Stimulated activated CD4-positive, alpha-beta T cell treated with anti-CD3 and anti-CD28 coated beads, Interleukin-4, amount 100 ng/mL, for 1 hour (primary cell): ENCODE measurements at regions not wholly inside any gene's neighbourhood (a gene's known extent, or its start where the extent isn't known, plus 50 kb on each side); places are given as distances from the start of the nearest gene placed in this dataset.
"Not testable (repeated sequence)": the region's sequence is repeated elsewhere in the genome, so short reads cannot be mapped to it uniquely, and the experiment has no call there.

Experiments used
- DNase-seq: peaks from one replicate; pipeline ENCODE4 v3.0.0-alpha.2; 2020

DNA sequence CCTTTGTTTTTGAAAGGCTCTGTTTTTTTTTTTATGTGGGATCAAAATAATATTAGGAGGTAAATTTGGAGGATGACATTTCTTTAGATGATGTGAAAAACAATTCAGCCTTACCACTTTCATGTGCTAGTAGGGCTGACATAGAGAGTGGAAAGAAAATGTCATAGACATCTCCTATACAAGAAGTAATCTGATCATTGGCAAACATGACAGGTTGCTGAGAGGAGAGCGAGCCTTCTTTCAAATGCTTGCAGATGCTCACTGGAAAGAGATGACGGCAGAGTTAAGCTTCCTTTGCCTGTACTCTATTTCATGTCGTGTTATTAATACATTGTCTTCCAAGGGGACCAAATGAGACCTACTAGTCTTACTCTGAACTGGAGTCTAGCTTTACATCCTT is 160.1 kb upstream of the DAP start:
- no peak for DNase-seq

DNA sequence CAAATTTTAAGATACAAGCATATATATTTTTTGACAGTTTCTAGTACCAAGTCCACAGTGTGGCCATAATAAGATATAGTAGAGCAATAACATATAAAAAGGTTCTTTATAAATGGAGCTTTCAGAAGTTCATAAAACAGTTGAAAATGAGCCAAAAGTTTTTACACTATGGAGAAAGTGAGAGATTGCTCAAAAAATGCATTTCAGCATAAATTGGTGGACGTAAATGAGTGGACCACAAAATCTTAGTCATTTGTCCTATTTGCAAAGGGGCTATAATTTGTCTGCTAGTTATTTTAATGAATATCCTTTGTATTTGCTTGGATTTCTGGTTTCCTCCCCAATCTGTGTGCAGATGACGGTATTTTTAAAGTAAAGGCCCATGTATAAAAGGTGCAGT is 159.4 kb upstream of the DAP start:
- DNase-seq, result no peak

DNA sequence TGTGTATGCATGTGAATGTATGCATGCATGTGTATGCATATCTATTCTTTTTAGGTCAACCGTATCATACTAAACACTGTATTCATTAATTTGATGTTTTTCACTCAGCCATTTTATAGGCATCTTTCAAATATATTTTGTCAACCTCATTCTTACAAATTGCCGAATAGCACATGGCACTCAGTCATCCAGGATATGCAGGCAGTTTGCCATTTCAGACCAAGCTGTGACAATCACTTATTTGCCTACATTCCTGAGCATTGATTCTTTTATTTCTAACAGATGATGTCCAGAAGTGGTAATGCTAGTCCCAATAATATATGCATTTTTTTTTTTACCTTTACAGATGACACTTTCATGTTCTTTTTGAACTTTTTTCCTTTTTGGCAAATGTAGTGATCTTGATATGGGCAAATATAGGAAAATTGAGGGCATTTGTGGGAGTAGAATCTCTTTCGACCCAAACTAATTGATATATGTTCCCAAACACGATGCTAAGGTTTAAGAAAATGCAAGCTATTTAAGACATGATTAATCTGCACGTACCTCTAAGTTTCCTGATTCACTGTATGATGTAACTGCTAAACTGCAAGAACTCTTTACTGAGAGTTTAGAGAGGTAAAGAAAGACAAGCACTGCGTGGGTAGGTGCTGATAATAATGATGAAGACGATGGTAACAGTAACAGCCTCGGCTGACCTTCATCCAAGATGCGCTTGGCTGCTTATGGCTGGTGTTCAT is 153.9 kb upstream of the DAP start:
- no peak for DNase-seq

DNA sequence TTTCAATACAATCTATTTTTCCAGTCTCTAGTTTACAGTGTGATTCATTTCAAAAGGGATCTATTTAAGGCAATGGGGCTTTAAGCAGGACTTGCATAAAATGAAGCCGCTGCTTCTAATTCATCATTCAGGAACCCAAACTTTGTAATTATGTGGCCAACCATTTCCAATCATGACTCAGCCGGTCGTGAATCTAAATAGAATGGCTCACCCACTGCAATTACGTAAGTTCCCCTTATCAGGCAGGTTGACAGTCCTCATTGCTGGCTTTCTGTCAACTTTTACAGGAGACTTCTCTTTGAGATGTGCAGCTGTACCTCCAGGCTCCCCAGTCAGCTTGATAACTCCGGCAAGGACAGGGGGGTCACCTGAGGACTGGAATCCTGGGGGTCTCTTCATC is 152.8 kb upstream of the DAP start:
- DNase-seq, result no peak

DNA sequence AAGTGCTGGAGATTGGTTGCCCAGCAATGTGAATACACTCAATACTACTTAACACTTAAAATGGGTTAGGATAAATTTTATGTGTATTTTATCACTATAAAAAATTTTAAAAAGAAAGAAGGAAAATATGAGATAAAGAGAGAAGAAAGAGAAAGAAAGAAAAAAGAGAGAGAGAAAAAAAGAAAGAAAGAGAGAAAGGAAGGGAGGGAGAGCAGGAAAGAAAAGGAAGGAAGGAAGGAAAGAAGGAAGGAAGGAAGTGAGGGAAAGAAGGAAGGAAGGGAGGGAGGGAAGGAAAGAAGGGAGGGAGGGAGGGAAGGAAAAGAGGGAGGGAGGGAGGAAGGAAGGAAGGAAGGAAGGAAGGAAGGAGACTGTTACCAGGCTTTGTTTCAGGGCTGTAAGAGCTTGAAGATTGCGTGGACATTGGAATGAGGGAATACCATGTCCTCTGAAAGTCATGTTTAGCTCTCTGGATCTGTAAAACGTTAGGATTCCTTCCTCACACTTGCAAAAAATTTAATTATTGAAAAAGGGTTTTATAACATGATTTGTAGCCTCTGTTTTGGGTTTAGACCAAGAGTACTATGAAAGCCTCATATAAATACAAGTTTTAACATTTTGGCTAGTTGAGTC is 152.3 kb upstream of the DAP start:
- DNase-seq, result no peak

DNA sequence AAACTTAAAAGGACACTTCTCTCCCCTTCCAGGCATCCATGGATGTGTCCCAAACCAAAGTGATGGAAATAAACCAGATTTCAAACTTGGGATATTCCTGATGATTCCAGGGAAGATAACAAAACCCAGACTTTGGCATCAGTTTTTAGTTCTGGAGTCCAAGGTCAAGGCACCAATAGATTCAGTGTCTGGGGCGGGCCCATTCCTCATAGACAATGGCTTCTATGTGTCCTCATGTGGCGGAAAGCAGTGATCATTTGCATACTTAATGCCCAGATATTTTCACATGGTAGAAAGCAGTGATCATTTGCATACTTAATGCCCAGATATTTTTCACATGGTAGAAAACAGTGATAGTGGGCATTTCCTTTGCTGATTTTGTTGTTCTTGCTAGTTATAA is 151.4 kb upstream of the DAP start:
- DNase-seq, result no peak

DNA sequence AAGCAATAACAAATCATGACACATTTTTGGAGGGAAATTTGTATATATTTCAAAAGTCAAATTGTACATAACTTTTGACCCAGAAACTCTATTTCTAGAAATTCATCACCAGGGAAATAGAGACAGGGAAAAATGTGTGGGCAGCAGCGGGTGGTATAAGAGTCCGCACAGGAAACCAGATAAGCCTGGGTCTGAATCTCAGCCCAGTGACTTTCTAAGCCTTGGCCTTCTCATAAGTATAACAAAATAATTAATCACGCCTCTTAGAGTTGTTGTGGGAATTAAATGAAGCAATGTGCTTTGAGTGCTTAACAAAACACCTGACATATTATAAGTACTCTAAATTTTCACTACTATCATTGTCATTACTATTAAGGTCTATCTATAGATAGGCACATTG is 149.2 kb upstream of the DAP start:
- no peak for DNase-seq

DNA sequence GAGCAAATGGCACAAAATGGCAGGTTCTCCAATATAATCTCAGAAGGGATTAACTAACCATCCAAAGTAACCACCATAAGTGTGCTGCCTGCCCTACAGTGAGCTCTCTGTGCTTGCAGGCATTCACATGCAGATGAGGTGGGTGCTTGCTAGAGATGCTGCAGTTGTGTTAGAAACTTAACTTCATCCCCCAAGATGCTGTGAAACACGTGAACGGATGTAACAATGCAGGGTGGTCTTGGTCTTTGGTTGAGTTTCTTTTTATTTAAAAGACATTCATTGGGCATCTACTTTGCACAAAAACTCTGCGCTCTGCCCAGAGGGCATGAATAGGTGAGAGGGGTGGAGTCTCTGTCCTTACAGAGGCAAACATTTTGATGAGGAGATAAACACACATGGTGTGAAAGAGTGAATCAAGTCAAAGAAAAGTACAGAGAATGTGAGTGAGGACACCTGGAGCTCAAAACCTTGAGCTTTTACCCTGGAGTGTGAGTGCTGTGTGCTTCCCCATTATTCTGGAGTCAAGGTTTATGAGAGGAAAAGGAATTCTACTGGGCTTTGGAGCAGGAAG is 143.9 kb upstream of the DAP start:
- DNase-seq, result no peak

DNA sequence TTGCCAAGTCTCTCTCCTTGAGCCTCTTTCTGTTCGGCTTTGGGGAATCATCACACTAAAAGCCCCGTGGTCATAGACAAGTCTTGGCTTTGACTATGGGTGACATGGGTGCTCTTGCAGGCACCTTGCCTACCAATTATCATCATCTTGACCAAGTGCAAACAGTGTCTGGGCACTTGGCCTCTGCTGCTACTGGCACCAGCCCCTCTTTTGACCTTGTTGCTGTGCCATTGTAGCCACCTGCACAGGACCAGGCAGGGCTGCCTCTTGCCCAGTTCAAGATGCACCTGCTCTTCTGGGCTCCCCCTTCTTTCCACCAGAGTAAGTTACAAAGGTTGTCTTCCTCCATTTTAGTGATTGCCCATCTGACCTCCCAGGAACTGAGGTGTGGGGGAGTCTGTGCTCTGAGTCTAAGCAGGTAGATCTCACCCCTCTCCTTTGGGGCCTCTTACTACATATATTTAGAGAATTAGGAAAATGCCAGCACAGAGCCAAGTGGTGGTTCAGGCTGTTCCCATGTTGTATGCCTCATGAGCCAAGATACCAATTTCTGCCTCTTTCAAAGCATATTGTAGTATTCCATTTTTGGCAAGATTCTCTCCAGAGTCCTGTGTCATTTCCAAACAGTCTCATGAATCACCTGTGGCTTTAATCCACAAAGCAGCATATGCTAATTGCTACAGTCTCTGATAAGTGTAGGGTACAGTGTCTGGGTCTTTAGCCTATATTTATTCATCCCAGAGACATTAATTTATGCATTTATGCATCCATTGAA is 142.9 kb upstream of the DAP start:
- no peak for DNase-seq

DNA sequence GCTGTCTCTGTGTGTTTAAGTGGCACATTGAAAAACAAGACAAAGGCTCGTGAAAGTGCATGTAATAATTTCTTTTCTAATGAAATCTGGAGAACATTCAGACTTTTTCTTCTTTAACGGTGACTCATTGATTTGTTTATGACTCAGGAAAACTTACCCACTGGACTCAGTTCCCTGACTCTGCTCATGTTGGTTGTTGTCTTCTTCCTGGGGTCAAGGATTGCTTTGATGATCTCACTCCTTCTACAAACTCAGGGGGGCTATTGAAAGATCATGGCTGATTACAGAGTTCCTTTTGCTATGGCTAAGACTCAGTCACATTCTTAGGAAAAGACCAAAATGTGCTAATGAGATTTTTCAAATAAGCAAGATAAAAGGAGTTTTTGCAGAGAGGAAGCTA is 141.1 kb upstream of the DAP start:
- DNase-seq, result no peak

DNA sequence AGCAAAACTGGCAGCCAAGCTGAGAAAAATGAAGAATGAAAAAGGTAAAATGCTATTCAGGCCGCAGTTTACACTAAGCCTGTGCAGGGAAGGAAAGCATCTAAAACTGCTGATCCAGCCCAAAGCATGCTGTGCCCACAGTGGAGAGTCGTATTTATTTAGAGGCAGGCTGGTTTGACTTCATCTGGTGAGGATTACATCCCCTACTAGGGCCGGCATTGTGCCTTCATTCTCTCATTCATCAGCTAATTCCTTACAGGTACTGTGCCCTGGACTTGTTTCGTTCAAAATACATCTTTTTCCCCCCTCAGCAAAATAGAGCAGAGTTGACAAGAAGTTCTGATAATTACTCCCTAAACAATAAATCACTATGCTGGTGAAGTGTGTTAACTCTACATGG is 137.5 kb upstream of the DAP start:
- DNase-seq, result no peak

DNA sequence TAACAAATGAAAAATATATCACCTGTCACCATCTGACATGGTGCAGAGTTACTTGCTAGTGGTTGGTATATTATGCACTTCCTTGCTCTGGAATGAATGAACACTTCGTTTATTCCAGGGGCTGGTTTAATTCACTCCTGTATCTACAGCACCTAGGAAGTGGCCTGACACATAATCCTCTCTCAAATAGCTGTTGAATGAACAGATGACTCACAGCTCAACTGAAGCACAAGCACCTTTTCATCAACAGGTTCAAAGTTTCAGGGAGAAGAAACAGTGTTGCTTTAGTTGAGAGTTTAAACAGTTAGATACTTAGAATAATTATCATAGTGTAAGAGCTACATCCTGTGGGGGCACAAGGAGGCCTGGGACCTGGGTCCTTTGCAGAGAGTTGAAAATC is 135.0 kb upstream of the DAP start:
- no peak for DNase-seq

DNA sequence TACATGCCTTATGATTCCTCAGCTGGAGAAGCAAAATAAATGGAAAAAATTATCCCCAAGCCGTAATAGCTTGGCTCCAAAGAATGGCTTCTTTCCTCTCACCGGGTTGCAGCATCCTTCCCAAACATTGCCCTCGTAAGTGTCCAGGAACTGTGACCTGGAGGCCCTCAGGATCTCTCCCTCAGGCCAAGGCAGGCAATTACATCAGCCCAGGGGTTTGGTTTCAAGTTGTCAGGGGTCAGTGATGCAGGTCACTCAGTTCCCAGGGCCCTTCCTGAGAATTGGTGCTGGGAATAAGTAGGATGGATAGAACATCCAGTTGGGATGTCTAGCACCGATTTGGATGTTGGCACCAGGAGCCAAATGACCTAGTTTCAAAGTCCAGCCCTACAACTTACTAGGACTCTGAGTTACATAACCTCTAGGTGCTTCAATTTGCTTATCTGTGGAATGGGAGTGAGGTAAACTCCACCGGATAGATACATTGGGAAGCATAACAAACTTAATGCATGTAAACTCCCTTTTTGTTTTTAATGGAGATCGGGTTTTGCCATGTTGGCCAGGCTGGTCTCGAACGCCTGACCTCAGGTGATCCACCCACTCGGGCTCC is 133.5 kb upstream of the DAP start:
- DNase-seq, result no peak

DNA sequence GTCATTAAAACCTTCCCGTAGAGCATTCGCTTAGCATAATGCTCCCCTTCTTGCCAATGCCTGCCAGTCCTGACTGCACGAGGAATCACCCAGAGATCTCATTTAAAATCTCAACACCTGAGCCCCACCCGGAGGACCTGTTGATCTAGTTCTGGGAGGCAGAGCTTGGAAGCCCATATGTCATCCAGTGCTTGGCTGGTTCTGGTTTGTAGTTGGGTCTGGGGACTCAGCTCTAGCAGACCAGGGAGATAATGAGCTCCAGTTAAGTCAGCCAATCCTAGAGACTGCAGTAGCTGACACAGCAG is 131.8 kb upstream of the DAP start:
- DNase-seq, result no peak

DNA sequence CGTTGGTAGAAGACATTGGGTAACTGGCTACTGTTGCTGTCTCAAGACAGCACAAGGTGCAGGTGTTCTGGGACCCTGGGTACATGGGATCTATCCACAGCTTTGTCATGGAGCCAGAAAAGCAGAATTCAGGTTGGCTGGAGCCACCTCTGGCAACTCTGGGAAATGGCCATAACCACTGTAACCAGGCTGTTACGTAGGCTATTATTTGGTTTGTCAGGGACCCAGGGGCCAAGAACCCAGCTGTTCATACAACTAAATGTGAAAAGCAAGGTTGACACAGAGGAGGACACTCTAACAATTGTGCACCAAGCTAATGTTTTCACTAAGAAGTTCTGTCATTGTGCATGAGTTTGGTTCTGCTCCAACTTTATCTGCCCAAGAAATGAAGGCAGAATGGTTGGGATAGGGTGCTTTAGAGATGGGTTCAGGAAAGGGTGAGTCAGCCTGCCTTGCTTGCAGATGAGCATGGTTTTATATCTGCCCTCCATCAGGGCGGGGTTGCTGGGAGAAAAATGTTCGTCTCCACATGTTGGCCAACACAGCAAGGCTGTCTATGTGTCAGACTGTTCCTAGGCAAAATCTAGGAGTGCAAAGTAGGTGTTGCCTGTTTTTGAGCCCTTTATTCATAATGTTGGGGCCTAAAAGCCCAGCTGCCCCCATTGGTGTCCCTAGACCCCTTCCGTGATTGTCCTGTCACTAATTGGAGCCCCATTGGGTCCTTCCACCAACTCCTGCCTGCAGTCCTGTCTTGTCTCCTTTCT is 131.3 kb upstream of the DAP start:
- no peak for DNase-seq

DNA sequence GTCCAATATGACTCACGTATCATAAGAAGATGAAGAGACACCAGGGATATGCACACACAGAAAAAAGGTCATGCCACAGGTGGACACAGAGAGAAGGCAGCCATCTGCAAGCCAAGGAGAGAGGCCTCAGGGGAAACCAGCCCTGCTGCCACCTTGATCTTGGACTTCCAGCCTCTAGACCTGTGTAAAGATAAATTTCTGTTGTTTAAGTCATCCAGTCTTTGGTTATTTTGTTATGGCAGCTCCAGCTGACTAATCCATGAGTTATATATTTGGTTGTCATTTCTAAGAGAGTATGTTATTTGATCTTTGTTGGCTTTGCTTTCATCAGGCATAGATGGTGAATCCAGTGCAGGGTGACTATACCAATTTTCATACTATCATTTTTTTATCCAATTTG is 130.2 kb upstream of the DAP start:
- no peak for DNase-seq

DNA sequence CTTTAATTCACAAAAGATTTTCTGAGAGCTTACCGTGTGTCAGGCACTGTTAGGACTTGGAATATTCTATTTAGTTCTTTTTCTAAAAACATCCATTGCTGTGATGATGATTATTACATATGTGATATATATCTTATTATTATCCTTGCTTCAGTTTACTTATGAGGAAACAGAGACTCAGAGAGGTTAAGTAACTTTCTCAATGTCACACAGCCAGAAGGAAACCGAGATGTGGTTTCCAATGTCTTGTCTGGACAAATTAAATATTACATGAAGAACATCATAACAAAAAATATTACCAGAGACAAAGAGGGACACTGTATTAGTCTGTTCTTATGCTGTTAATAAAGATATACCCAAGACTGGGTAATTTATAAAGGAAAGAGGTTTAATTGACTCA is 125.5 kb upstream of the DAP start:
- DNase-seq, result no peak

DNA sequence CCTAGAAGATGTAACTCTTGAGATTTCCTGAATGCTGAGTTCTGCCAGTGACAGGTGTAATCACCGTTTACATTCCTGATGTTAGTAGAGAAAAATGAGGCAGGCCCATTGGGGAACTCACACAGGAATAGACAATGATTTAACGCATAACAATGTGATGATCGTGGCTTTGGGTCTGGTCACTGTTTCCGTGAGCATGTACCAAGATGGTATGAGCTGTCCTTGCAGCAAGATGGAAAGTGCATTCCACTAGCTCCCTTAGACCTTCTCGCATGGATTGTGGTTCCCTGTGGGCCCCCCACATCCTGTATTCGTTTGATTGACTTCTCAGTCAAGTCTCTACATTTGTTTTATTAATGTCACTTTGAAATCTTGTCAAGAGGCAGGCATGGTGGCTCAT is 124.0 kb upstream of the DAP start:
- DNase-seq, result no peak

DNA sequence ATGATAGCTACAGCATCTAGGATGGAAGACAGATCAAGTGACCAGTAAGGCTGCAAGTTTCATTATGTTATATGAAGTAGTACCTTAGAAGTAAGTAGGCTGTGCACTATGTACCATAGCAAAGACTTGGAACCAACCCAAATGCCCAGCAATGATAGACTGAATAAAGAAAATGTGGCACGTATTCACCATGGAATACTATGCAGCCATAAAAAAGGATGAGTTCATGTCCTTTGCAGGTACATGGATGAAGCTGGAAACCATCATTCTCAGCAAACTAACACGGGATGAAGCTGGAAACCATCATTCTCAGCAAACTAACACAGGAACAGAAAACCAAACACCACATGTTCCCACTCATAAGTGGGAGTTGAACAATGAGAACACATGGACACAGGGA is 122.9 kb upstream of the DAP start:
- not testable (repeated sequence) for DNase-seq

DNA sequence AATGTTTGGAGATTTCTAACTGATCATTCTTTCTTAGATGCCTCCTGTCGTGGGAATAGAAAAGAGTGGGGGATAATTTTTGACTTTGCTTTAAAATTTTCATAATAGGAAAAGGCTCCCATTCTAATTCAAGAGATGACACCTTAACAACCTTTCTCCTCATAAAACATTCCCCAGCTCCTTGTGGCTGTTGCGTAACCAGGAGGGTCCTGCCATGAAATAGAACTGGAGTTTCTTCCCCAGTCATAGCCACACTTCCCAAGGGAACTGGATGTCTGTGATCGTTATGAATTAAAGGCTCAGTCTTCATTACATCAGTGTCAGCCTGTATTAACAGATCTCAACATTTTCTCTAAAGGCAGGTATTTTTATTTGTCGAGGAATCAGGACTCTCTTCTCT is 119.9 kb upstream of the DAP start:
- DNase-seq, result no peak

DNA sequence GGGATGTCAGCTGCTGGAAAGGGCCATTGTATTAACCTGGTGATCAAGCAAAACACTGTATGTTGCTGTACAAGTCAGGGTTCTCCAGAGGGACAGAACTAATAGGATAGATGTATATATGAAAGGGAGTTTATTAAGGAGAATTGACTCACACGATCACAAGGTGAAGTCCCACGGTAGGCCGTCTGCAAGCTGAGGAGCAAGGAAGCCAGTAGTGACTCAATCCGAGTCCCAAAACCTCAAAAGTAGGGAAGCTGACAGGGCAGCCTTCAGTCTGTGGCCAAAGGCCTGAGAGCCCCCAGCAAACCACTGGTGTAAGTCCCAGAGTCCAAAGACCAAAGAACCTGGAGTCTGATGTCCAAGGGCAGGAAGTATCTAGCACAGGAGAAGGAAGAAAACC is 116.0 kb upstream of the DAP start:
- not testable (repeated sequence) for DNase-seq

DNA sequence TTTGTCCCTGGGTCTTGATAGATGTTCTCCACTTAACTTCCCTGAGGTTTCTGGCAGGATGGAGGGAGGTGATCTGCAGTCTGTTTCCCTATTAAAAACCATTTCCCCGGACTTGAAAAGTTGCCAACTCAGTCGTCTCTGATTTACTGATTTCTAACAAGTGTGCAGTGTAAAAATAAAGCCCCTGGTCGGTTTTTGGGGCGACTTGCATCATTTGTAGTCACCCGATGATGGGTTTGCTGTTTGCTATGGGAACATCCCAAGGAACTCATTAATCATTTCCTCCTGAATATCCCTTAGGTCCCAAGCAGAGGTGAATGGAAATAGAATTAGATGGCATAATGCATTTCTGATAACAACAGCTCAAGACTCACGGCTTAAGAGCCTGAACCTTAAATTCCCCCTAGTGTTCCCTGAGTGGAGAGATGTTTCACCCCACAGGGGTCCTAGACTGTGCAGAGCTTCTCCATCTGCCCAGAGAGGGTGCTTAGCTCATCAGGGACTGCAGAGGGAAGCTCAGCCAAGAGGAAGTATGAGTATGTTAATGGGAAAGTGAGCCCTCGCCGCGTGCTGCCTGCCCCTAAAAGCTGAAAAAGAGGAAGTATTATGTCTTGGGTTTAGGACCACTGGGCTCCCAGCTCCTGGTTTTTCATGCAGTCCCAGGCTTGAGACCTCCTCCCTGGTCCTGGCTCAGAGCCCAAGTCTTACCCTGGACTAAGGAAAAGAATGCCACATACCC is 115.1 kb upstream of the DAP start:
- no peak for DNase-seq
